Endothelial cell of umbilical vein (primary cell): ENCODE measurements at regions not wholly inside any gene's neighbourhood (a gene's known extent, or its start where the extent isn't known, plus 50 kb on each side); places are given as distances from the start of the nearest gene placed in this dataset.

Experiments
- BruUV-seq: library from RNA; stranded (reverse); fragments of 400-500 nt; replicated peaks from 2 replicates; lab custom pipeline; 2021; lab: Mats Ljungman, UMichigan
- CTCF ChIA-PET: fragments of 300-600, 350-600 bp; sonication (Branson Sonifier 250); formaldehyde crosslinking; loops from one replicate; lab custom pipeline; 2021; ENCODE audit warnings: antibody characterized with exemption, inconsistent platforms; lab: Charles Lee
- POLR2A ChIA-PET: fragments of 300-600, 350-600 bp; sonication (Branson Sonifier 250); formaldehyde crosslinking; loops from one replicate; lab custom pipeline; 2021; ENCODE audit warnings: antibody characterized with exemption, inconsistent platforms; lab: Charles Lee
- DNase-seq: peaks from one replicate; pipeline ENCODE4 v3.0.0-alpha.2; 2011; ENCODE audit warnings: low read depth, low spot score
- FAIRE-seq: peaks from 2 replicates; lab custom pipeline; 2011; peaks lifted over from hg19 to GRCh38; lab: Jason Lieb, UNC
- H2AFZ ChIP-seq: 2 replicates; pipeline ENCODE4 v1.6.0; 2012; ENCODE audit warnings: low read depth, low read length, control low read depth, inconsistent platforms
- H3K27ac ChIP-seq: 2 replicates; pipeline ENCODE4 v1.5.1; 2011; ENCODE audit warnings: low read depth, mild to moderate bottlenecking, control low read depth, low read length, moderate library complexity; ENCODE audit not compliant: insufficient read depth
- H3K27me3 ChIP-seq, 2 experiments: 2 replicates each; pipeline versions ENCODE4 v1.6.0 to v1.6.1; 2011; ENCODE audit warnings: low read length in 2 of 2, mixed read lengths in 1 of 2; ENCODE audit not compliant: control insufficient read depth in 2 of 2, insufficient read depth in 2 of 2
- H3K36me3 ChIP-seq, 2 experiments: 2 replicates in 1 of 2; 3 replicates in 1 of 2; pipeline ENCODE4 v1.5.1; 2011; ENCODE audit warnings: low read length in 2 of 2, mild to moderate bottlenecking in 1 of 2, moderate library complexity in 1 of 2; ENCODE audit not compliant: control insufficient read depth in 2 of 2, insufficient read depth in 2 of 2; ENCODE audit errors: extremely low read depth in 1 of 2
- H3K4me1 ChIP-seq: 3 replicates; pipeline ENCODE4 v1.5.1; 2011; ENCODE audit warnings: mild to moderate bottlenecking, low read length; ENCODE audit not compliant: control insufficient read depth, insufficient read depth; ENCODE audit errors: extremely low read depth
- H3K4me2 ChIP-seq: 2 replicates; pipeline ENCODE4 v1.6.1; 2011; ENCODE audit warnings: low read length, control low read depth, mixed read lengths; ENCODE audit not compliant: insufficient read depth
- H3K4me3 ChIP-seq, 3 experiments: fragments of 200-600 bp in 1 of 3; sonication (generic), shearing (Covaris generic) in 1 of 3; replicated peaks in 1 of 3; 2 replicates each; pipeline ENCODE4 v1.5.1; 2011 to 2016; ENCODE audit warnings: control low read depth in 3 of 3, low read length in 3 of 3, mild to moderate bottlenecking in 2 of 3, inconsistent platforms in 1 of 3, low read depth in 1 of 3, moderate library complexity in 1 of 3; ENCODE audit not compliant: insufficient read depth in 1 of 3
- H3K79me2 ChIP-seq: 2 replicates; pipeline ENCODE4 v1.6.0; 2012; ENCODE audit warnings: low read length, inconsistent platforms; ENCODE audit not compliant: control insufficient read depth, insufficient read depth
- H3K9ac ChIP-seq: replicated peaks from 2 replicates; pipeline ENCODE3; 2011; ENCODE audit warnings: low read length, control low read depth; ENCODE audit not compliant: insufficient read depth; ENCODE audit errors: extremely low read depth
- H3K9me1 ChIP-seq: replicated peaks from 3 replicates; pipeline ENCODE4 v1.6.0; 2011; ENCODE audit warnings: mild to moderate bottlenecking, low read length; ENCODE audit not compliant: control insufficient read depth, insufficient read depth; ENCODE audit errors: extremely low read depth
- H3K9me3 ChIP-seq: replicated peaks from 2 replicates; pipeline ENCODE4 v1.5.1; 2012; ENCODE audit warnings: low read length, inconsistent platforms; ENCODE audit not compliant: control insufficient read depth, insufficient read depth
- H4K20me1 ChIP-seq: replicated peaks from 2 replicates; pipeline ENCODE3; 2011; ENCODE audit warnings: mild to moderate bottlenecking, low read length; ENCODE audit not compliant: control insufficient read depth, insufficient read depth; ENCODE audit errors: extremely low read depth
- CTCF ChIP-seq, 2 donors: IDR thresholded peaks; 1 replicate in 1 of 2; 2 replicates in 1 of 2; pipeline ENCODE4 v1.5.1; 2011; ENCODE audit warnings: low read length in 2 of 2, mild to moderate bottlenecking in 2 of 2, moderate library complexity in 2 of 2, control low read depth in 1 of 2, inconsistent platforms in 1 of 2, low read depth in 1 of 2; ENCODE audit not compliant: insufficient read depth in 1 of 2; ENCODE audit errors: extremely low read depth in 1 of 2
- EZH2 ChIP-seq: IDR thresholded peaks from 2 replicates; pipeline ENCODE4 v1.6.1; 2012; ENCODE audit warnings: borderline replicate concordance, low read depth, mild to moderate bottlenecking, moderate library complexity, low read length, inconsistent platforms; ENCODE audit not compliant: severe bottlenecking
- FOS ChIP-seq: IDR thresholded peaks from 2 replicates; pipeline ENCODE4 v1.6.1; 2011; ENCODE audit warnings: mild to moderate bottlenecking, low read length, moderate library complexity, borderline replicate concordance; ENCODE audit not compliant: insufficient read depth
- GATA2 ChIP-seq: IDR thresholded peaks from 2 replicates; pipeline ENCODE4 v1.7.0; 2011; ENCODE audit warnings: low read depth, mild to moderate bottlenecking, moderate library complexity, mixed read lengths, low read length; ENCODE audit not compliant: insufficient read length, insufficient read depth
- JUN ChIP-seq: IDR thresholded peaks from 2 replicates; pipeline ENCODE4 v1.6.1; 2011; ENCODE audit warnings: borderline replicate concordance, low read depth; ENCODE audit not compliant: insufficient read length, insufficient read depth
- MYC ChIP-seq: IDR thresholded peaks from one replicate; pipeline ENCODE4 v1.6.1; 2011; ENCODE audit warnings: mild to moderate bottlenecking, low read depth, low read length
- POLR2A ChIP-seq: IDR thresholded peaks from 2 replicates; pipeline ENCODE4 v1.6.1; 2012; ENCODE audit warnings: low read depth, mild to moderate bottlenecking, control low read depth, low read length
- POLR2AphosphoS5 ChIP-seq: IDR thresholded peaks from 2 replicates; pipeline ENCODE4 v1.6.1; 2012; ENCODE audit warnings: low read depth, mild to moderate bottlenecking, control low read depth, low read length, moderate library complexity; ENCODE audit not compliant: insufficient read depth
- dilution Hi-C: fragments of 300-500 bp; cut with MboI; formaldehyde crosslinking; loops from one replicate; pipeline ENCODE4 v1.15.0; 2019; ENCODE audit warnings: low sequenced_read_pairs; ENCODE audit not compliant: extremely low pct_ligation_motif_present
- intact Hi-C: fragments of 100-400 bp; cut with micrococcal nuclease; formaldehyde crosslinking; loops from one replicate; pipeline ENCODE4 v1.10.0; 2022
- TF ChIP-seq, protein P1 (sequence below): IDR thresholded peaks from 2 replicates; pipeline ENCODE4 v1.6.1; 2011; ENCODE audit not compliant: insufficient read depth, insufficient read length

- FAIRE-seq (no peak), DNase-seq (no peak)
- no peak for TF ChIP-seq JUN
- Histone ChIP-seq H3K9me1 (no peaks in the 10 kb centered on the region), H3K9ac (no peak overlapping the region), H3K4me1 (no peaks in the 10 kb centered on the region), H2AFZ (no peak overlapping the region), H3K27me3 (no peaks in the 10 kb centered on the region), H3K4me2 (no peak overlapping the region), H3K36me3 (no peaks in the 10 kb centered on the region), H3K27ac (no peak overlapping the region), H4K20me1 (no peaks in the 10 kb centered on the region), H3K4me3 (no peak overlapping the region), H3K9me3 (no peaks in the 10 kb centered on the region), H3K79me2 (no peaks in the 10 kb centered on the region)
- ChIA-PET POLR2A (no interaction called here), CTCF (no interaction called here)
- intact Hi-C loops = no loop called here
- no TSS peak for BruUV-seq
- dilution Hi-C loops = no loop called here
These were observed 73.4 kb upstream of the PRR23C start for GRCh38 chr3:139117883-139118760.

GRCh38 chr3:139118835-139119234, 74.1 kb upstream of the PRR23C start:
- FAIRE-seq (no peak), DNase-seq (no peak)
- Histone ChIP-seq H3K9me3 (no peaks in the 10 kb centered on the region), H3K36me3 (no peaks in the 10 kb centered on the region), H4K20me1 (no peaks in the 10 kb centered on the region), H3K9ac (no peak overlapping the region), H3K27me3 (no peaks in the 10 kb centered on the region), H3K4me3 (no peak overlapping the region), H2AFZ (no peak overlapping the region), H3K4me2 (no peak overlapping the region), H3K4me1 (no peaks in the 10 kb centered on the region), H3K27ac (no peak overlapping the region), H3K9me1 (no peaks in the 10 kb centered on the region), H3K79me2 (no peaks in the 10 kb centered on the region)
- ChIA-PET POLR2A (no interaction called here), CTCF (no interaction called here)
- dilution Hi-C loops (no loop called here), intact Hi-C loops (no loop called here)
- no peak for TF ChIP-seq JUN
- TF ChIP-seq, protein P1, sequence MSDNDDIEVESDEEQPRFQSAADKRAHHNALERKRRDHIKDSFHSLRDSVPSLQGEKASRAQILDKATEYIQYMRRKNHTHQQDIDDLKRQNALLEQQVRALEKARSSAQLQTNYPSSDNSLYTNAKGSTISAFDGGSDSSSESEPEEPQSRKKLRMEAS = no peak
- TF ChIP-seq CTCF (IDR thresholded peaks at IDR 0.05; ENCODE audit: extremely low read depth in 1 of 2, insufficient read depth in 1 of 2, low read depth in 1 of 2, low read length in 2 of 2) = no peak
- no peak for TF ChIP-seq EZH2
- no peak for TF ChIP-seq POLR2AphosphoS5
- TF ChIP-seq FOS = no peak
- TF ChIP-seq MYC = no peak
- no peak for TF ChIP-seq POLR2A
- no peak for TF ChIP-seq GATA2
- no TSS peak for BruUV-seq
